ENCODE measurements at regions not wholly inside any gene's neighbourhood (a gene's known extent, or its start where the extent isn't known, plus 50 kb on each side); places are given as distances from the start of the nearest gene placed in this dataset.

DNA sequence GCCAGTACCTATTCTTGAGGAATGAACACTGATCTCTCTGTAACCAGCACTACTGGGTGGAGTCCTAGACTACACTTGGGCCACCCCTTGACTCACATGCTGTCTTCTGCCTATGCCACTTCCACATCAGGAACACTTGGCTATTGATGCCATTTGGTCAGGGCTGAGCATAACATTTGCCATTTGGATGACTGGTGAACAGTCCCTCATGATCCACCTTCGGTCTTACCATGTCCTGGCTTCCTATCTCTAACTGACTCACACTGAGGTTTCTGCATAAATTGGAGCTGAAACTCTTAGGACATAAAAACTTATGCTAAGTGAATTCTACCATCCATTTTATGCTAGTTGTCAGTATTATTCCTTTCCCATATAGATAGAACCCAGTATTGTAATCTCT is 91.7 kb upstream of the PELI2 start:
- CTCF ChIA-PET: interaction anchor here (1.0 kb wide), 1 partner anchor 10 kb away, joined by 3 read pairs; no protein-coding TSS in a partner anchor
- intact Hi-C loops (cut with micrococcal nuclease) (no loop called here), in situ Hi-C loops (cut with MboI; ENCODE audit: low sequenced_read_pairs) (no loop called here), dilution Hi-C loops (cut with HindIII; ENCODE audit: low sequenced_read_pairs, unreplicated experiment) (no loop called here)
- no peak overlapping the region for H3K27ac ChIP-seq (ENCODE audit: insufficient read depth, low read length)
- H3K23ac ChIP-seq (ENCODE audit: low read depth, low read length): no peak overlapping the region
- no peak overlapping the region for H3K56ac ChIP-seq (ENCODE audit: extremely low read depth, insufficient read depth, low read length)
- no peak overlapping the region for H2BK20ac ChIP-seq (ENCODE audit: low read depth, low read length)
- H4K8ac ChIP-seq (ENCODE audit: low read depth in 2 of 2, low read length in 2 of 2): no peak overlapping the region
- TF ChIP-seq MAFK (IDR thresholded peaks at IDR 0.05; ENCODE audit: low read depth, low read length): no peak
- TF ChIP-seq, protein P1, sequence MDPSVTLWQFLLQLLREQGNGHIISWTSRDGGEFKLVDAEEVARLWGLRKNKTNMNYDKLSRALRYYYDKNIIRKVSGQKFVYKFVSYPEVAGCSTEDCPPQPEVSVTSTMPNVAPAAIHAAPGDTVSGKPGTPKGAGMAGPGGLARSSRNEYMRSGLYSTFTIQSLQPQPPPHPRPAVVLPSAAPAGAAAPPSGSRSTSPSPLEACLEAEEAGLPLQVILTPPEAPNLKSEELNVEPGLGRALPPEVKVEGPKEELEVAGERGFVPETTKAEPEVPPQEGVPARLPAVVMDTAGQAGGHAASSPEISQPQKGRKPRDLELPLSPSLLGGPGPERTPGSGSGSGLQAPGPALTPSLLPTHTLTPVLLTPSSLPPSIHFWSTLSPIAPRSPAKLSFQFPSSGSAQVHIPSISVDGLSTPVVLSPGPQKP (IDR thresholded peaks at IDR 0.05; ENCODE audit: borderline replicate concordance, low read depth, low read length): no peak
- no peak for TF ChIP-seq POLR2A (IDR thresholded peaks at IDR 0.05; ENCODE audit: low read depth, low read length)
- no peak for TF ChIP-seq RAD21 (IDR thresholded peaks at IDR 0.05; ENCODE audit: low read length)
- no peak for TF ChIP-seq MXI1 (IDR thresholded peaks at IDR 0.05; ENCODE audit: borderline replicate concordance, low read depth, low read length)
- TF ChIP-seq FOS (IDR thresholded peaks at IDR 0.05; ENCODE audit: low read depth, low read length): no peak
- H3K14ac ChIP-seq (replicated peaks; ENCODE audit: low read depth, low read length): no peak overlapping the region
- no peak overlapping the region for H3K4ac ChIP-seq (ENCODE audit: low read depth, low read length)
- no peak overlapping the region for H3K9ac ChIP-seq (ENCODE audit: low read depth, low read length)
- no peak overlapping the region for H2BK5ac ChIP-seq (ENCODE audit: low read depth, low read length, poor library complexity, severe bottlenecking)
- WGBS, 2 experiments (ENCODE audit: extremely low coverage in 2 of 2, insufficient read length in 1 of 2): 80% methylated on average over 1 of the region's 1 CpG; no CpG with 5 or more reads in 1 of the 2 experiments
- H4K91ac ChIP-seq (ENCODE audit: insufficient read depth, low read depth, low read length): no peak overlapping the region
- H3K9me1 ChIP-seq (ENCODE audit: insufficient read depth, low read length): no peaks in the 10 kb centered on the region
- H2BK15ac ChIP-seq (ENCODE audit: low read depth, low read length): no peak overlapping the region
- H3K36me3 ChIP-seq (ENCODE audit: control insufficient read depth, insufficient read depth, low read length): no peaks in the 10 kb centered on the region
- no peaks in the 10 kb centered on the region for H3K79me1 ChIP-seq (ENCODE audit: low read depth in 1 of 2, low read length in 2 of 2)
- POLR2A ChIA-PET (ENCODE audit: unreplicated experiment): no interaction called here
- no peaks in the 10 kb centered on the region for H3K4me1 ChIP-seq (ENCODE audit: control insufficient read depth, insufficient read depth, low read length)
- ATAC-seq (ENCODE audit: low read depth) (no peak), DNase-seq (no peak)
- no peak overlapping the region for H3K18ac ChIP-seq (ENCODE audit: low read depth, low read length)
- no peaks in the 10 kb centered on the region for H4K20me1 ChIP-seq (ENCODE audit: insufficient read depth, low read length)
- no peaks in the 10 kb centered on the region for H3K9me3 ChIP-seq (ENCODE audit: control insufficient read depth, insufficient read depth, low read length)
- H3K4me3 ChIP-seq (ENCODE audit: insufficient read depth, low read depth, low read length): no peak overlapping the region
- no peak overlapping the region for H2AK9ac ChIP-seq (replicated peaks; ENCODE audit: low read depth, low read length, poor library complexity)
- peaks cover 14% of the 10 kb centered on the region for H3K27me3 ChIP-seq (ENCODE audit: control insufficient read depth, insufficient read depth, low read length)
- no peak overlapping the region for H2AFZ ChIP-seq (replicated peaks; ENCODE audit: low read length, poor library complexity)
- no TSS peak for BruUV-seq (replicated peaks)
- H3K4me2 ChIP-seq (ENCODE audit: low read depth, low read length): no peak overlapping the region
- no peak overlapping the region for H2BK120ac ChIP-seq (ENCODE audit: low read depth, low read length)
- H2AK5ac ChIP-seq (ENCODE audit: low read depth, low read length): no peak overlapping the region
- no peak overlapping the region for H4K5ac ChIP-seq (ENCODE audit: low read depth, low read length)
